GM12874 (cell line): ENCODE measurements at regions not wholly inside any gene's neighbourhood (a gene's known extent, or its start where the extent isn't known, plus 50 kb on each side); places are given as distances from the start of the nearest gene placed in this dataset.

Source experiments
- CTCF ChIP-seq: IDR thresholded peaks from 2 replicates; pipeline ENCODE4 v1.5.1; 2011; ENCODE audit warnings: low read depth, mild to moderate bottlenecking, control low read depth, low read length, moderate library complexity; ENCODE audit not compliant: insufficient read depth

DNA sequence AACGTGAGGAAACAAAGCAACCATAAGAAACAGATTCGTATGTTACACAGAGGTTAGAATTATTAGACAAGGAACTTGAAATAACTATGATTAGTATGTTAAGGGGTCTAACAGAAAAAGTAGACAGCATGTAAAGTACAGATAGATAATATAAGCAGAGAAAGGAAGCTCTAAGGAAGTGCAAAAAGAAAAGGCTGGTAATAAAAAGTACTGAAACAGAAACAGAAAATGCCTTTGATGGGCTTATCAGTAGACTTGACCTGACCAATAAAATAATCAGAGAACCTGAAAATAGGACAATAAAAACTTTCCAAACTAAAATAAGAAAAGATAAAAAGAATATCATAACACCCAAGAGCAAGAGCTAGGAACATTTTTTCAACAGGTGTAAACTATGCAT is 225.8 kb downstream of the RND3 start:
- TF ChIP-seq CTCF = no peak

DNA sequence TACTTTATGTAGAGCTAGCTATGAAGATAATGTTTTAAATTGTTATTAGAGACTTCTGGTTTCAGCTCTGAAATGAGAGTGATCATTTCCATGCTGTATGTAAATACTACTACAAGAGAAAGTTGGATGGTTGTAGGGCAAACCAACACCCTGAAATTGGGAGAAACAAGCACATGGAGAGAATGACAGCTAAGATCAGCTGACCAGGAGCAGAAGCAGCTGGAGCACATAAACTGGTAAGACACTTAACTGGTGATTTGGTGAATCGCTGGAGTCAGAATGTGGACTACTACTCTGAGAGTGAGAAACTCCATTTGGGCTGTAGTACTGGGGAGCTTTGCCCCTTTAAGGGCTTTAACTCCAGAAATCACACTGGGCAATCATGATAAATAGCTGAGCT is 226.8 kb downstream of the RND3 start:
- no peak for TF ChIP-seq CTCF

DNA sequence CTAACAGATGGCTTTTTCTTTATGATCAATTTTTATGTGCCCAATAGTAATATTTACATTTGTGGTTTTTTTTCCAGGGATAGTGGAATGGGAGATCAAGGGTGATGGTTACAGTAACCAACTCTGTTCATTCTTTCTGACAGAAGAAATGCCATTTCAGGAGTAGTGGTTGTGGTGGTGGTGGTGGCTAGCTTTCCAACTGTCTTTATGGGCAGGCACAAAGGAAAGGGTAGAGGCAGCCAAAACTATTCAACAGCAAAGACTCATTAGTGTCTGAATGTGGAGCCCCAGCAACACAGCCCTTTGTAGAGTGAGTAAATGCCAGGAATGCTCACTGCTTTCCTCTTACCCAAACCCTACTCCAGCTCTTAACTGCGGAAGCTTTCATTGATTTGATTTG is 227.7 kb downstream of the RND3 start:
- no peak for TF ChIP-seq CTCF

DNA sequence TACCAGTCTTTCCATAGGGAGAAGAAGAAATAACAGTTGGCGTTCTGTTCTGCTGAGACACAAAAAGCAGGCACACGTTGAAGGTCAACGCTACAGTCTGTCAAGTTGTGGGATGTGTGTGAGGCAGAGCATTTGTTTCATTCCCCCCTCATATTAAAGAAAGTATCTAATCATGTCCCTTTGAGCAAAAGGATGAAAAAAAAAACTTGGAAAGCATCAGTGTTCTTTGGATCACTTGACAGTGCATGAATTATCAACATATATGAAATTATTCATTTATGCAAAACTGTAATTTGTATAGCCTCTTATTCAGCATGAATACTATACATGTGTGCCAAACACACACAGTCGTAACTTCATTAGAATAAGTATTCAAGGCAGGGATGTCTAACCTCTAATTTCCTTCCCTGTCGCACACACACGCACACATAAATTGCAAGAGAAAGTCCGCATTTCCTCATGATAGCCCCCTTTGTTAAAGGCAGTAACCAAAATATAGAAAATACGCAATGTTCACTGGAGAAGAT is 228.6 kb downstream of the RND3 start:
- TF ChIP-seq CTCF = no peak

GRCh38 chr2:150256736-150257135 is 230.7 kb downstream of the RND3 start:
- no peak for TF ChIP-seq CTCF

DNA sequence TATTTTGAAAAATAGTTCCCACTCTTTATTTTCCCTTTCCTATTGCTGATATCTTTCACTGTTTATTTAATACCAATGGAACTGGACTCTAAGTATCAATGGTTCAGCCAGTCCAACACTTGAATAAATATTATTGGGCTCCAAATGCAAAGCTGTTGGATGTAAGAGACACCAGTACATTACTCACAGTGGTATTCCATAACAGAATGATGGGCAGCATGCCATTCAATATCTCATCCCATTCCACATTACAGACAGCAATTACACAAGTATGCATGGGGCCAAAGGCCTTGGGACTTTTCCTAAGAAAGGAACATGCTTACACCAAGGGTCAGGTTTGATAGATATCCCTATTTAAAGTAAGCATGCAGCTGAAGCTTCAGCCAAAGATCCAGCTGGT is 231.9 kb downstream of the RND3 start:
- no peak for TF ChIP-seq CTCF

- no peak for TF ChIP-seq CTCF
Measured at GRCh38 chr2:150247481-150247880, 240.0 kb downstream of the RND3 start.
